Lower leg skin (tissue), 4 donors: ENCODE measurements at regions not wholly inside any gene's neighbourhood (a gene's known extent, or its start where the extent isn't known, plus 50 kb on each side); places are given as distances from the start of the nearest gene placed in this dataset.

Experiments
- DNase-seq, 2 donors: peaks; one replicate each; pipeline ENCODE4 v3.0.0-alpha.2; 2019; ENCODE audit warnings: low spot score in 2 of 2
- H3K4me3 ChIP-seq: fragments of 200-600 bp; sonication (generic); 2 replicates; pipeline ENCODE4 v1.5.1; 2017; ENCODE audit warnings: mild to moderate bottlenecking, low read depth; ENCODE audit not compliant: poor library complexity, severe bottlenecking
- CTCF ChIP-seq, 3 donors: fragments of 450-650 bp; IDR thresholded peaks; one replicate each; pipeline ENCODE4 v1.5.1; 2016; ENCODE audit warnings: antibody characterized with exemption in 3 of 3, mild to moderate bottlenecking in 3 of 3, moderate library complexity in 2 of 3
- POLR2A ChIP-seq, 2 donors: fragments of 450-650 bp; IDR thresholded peaks; one replicate each; pipeline ENCODE4 v1.6.1; 2016 to 2017; ENCODE audit warnings: antibody characterized with exemption in 2 of 2, mild to moderate bottlenecking in 1 of 2, moderate library complexity in 1 of 2
- WGBS, 2 donors: methylation state at CpG; one replicate each; pipeline ENCODE4 v1.1.5; 2018; 5-methylcytosine and 5-hydroxymethylcytosine counted together
- intact Hi-C: fragments of 100-400 bp; cut with DNase I; formaldehyde crosslinking; loops from one replicate; pipeline ENCODE4 v1.15.0; 2023; ENCODE audit warnings: low total_unique reads

GRCh38 chr15:61549727-61550126 is 320.6 kb upstream of the RORA start:
- TF ChIP-seq CTCF (IDR thresholded peaks at IDR 0.05): no peak
- TF ChIP-seq POLR2A (IDR thresholded peaks at IDR 0.05): no peak
- intact Hi-C loops: no loop called here
- no peak for DNase-seq
- 69 to 80% methylated on average over 1 of the region's 1 CpG for WGBS, 2 donors
- no peak overlapping the region for H3K4me3 ChIP-seq

GRCh38 chr15:61545763-61546162 is 316.7 kb upstream of the RORA start:
- intact Hi-C loops: no loop called here
- no peak overlapping the region for H3K4me3 ChIP-seq
- TF ChIP-seq CTCF (IDR thresholded peaks at IDR 0.05) (no peak), POLR2A (IDR thresholded peaks at IDR 0.05) (no peak)
- DNase-seq: no peak
- WGBS, 2 donors: 68 to 72% methylated on average over 5 of the region's 5 CpGs

- 62 to 65% methylated on average over 1 of the region's 1 CpG for WGBS, 2 donors
- no peak for TF ChIP-seq CTCF (IDR thresholded peaks at IDR 0.05)
- no peak for TF ChIP-seq POLR2A (IDR thresholded peaks at IDR 0.05)
- intact Hi-C loops: no loop called here
- H3K4me3 ChIP-seq: no peak overlapping the region
- no peak for DNase-seq
These were observed 312.4 kb upstream of the RORA start for GRCh38 chr15:61541516-61541915.

GRCh38 chr15:61537337-61537736 is 308.2 kb upstream of the RORA start:
- 66 to 81% methylated on average over 3 of the region's 3 CpGs for WGBS, 2 donors
- intact Hi-C loops: no loop called here
- H3K4me3 ChIP-seq: no peak overlapping the region
- TF ChIP-seq POLR2A (IDR thresholded peaks at IDR 0.05) (no peak), CTCF (IDR thresholded peaks at IDR 0.05) (no peak)
- no peak for DNase-seq

GRCh38 chr15:61534986-61535385 is 305.9 kb upstream of the RORA start:
- TF ChIP-seq CTCF (IDR thresholded peaks at IDR 0.05) (no peak), POLR2A (IDR thresholded peaks at IDR 0.05) (no peak)
- H3K4me3 ChIP-seq: no peak overlapping the region
- 70 to 71% methylated on average over 3 of the region's 3 CpGs for WGBS, 2 donors
- no peak for DNase-seq
- intact Hi-C loops: no loop called here

- H3K4me3 ChIP-seq: no peak overlapping the region
- 61 to 84% methylated on average over 2 of the region's 2 CpGs for WGBS, 2 donors
- intact Hi-C loops: no loop called here
- DNase-seq: no peak
- TF ChIP-seq CTCF (IDR thresholded peaks at IDR 0.05): no peak
- no peak for TF ChIP-seq POLR2A (IDR thresholded peaks at IDR 0.05)
These were observed 301.7 kb upstream of the RORA start for GRCh38 chr15:61530769-61531168.
